Panc1 (cell line): ENCODE measurements at regions not wholly inside any gene's neighbourhood (a gene's known extent, or its start where the extent isn't known, plus 50 kb on each side); places are given as distances from the start of the nearest gene placed in this dataset.
A peak's percentile ranks its signal among the peaks of the same experiment; 100 is the strongest.

Experiments used
- ATAC-seq: fragments of 200-7000 bp; cut with Tn5 transposase; 2 replicates; pipeline ENCODE4 v1.9.1; 2020; ENCODE audit warnings: mild to moderate bottlenecking, moderate library complexity
- BruUV-seq: library from RNA; stranded (reverse); fragments of 400-500 nt; replicated peaks from 2 replicates; lab custom pipeline; 2021; lab: Mats Ljungman, UMichigan
- CTCF ChIA-PET: fragments of 300-600 bp; sonication (Branson Sonifier 250); formaldehyde crosslinking; loops from one replicate; lab custom pipeline; 2022; ENCODE audit warnings: antibody characterized with exemption; lab: Charles Lee
- POLR2A ChIA-PET: fragments of 300-600 bp; sonication (Branson Sonifier 250); formaldehyde crosslinking; loops from one replicate; lab custom pipeline; 2022; ENCODE audit warnings: antibody characterized with exemption; lab: Charles Lee
- DNase-seq: peaks from one replicate; pipeline ENCODE4 v3.0.0-alpha.2; 2010; ENCODE audit warnings: low read depth, low spot score
- H3K27ac ChIP-seq: 2 replicates; pipeline ENCODE4 v1.5.1; 2011; ENCODE audit warnings: mild to moderate bottlenecking, low read length, inconsistent platforms
- H3K27me3 ChIP-seq: fragments of 200-500 bp; sonication (Bioruptor generic); 2 replicates; pipeline ENCODE4 v1.6.0; 2014; ENCODE audit warnings: low read length, inconsistent platforms; ENCODE audit not compliant: control insufficient read depth, insufficient read depth
- H3K36me3 ChIP-seq: fragments of 200-500 bp; sonication (Bioruptor generic); 2 replicates; pipeline ENCODE4 v1.5.1; 2014; ENCODE audit warnings: inconsistent platforms, mild to moderate bottlenecking, low read length, moderate library complexity; ENCODE audit not compliant: control insufficient read depth, insufficient read depth
- H3K4me1 ChIP-seq: 2 replicates; pipeline ENCODE4 v1.5.1; 2011; ENCODE audit warnings: inconsistent platforms, mild to moderate bottlenecking, low read length, moderate library complexity; ENCODE audit not compliant: control insufficient read depth, insufficient read depth
- H3K4me3 ChIP-seq, 2 experiments: 2 replicates each; pipeline ENCODE4 v1.5.1; 2011 to 2012; ENCODE audit warnings: low read depth in 2 of 2, low read length in 2 of 2, mild to moderate bottlenecking in 2 of 2, inconsistent platforms in 1 of 2, moderate library complexity in 1 of 2
- H3K9me3 ChIP-seq: fragments of 200-500 bp; sonication (Bioruptor generic); 2 replicates; pipeline ENCODE4 v1.5.1; 2014; ENCODE audit warnings: low read depth, mild to moderate bottlenecking, inconsistent platforms, low read length, moderate library complexity; ENCODE audit not compliant: control insufficient read depth, insufficient read depth
- CTCF ChIP-seq: fragments of 450-650 bp; IDR thresholded peaks from 2 replicates; pipeline ENCODE4 v1.5.1; 2017; ENCODE audit warnings: mild to moderate bottlenecking
- POLR2AphosphoS5 ChIP-seq: IDR thresholded peaks from 2 replicates; pipeline ENCODE4 v1.6.1; 2012; ENCODE audit warnings: mild to moderate bottlenecking, low read depth, low read length, moderate library complexity
- REST ChIP-seq, 2 experiments: IDR thresholded peaks; 2 replicates each; pipeline ENCODE4 v1.6.1; 2011 to 2012; ENCODE audit warnings: low read depth in 2 of 2, control low read depth in 1 of 2, low read length in 1 of 2, mild to moderate bottlenecking in 1 of 2, moderate library complexity in 1 of 2; ENCODE audit not compliant: insufficient read depth in 1 of 2
- SIN3A ChIP-seq: IDR thresholded peaks from 2 replicates; pipeline ENCODE4 v1.6.1; 2012; ENCODE audit warnings: low read depth, mild to moderate bottlenecking, low read length, moderate library complexity, borderline replicate concordance; ENCODE audit not compliant: insufficient read depth
- TCF7L2 ChIP-seq: IDR thresholded peaks from 2 replicates; pipeline ENCODE4 v1.6.1; 2011; ENCODE audit warnings: mild to moderate bottlenecking, low read depth, low read length, inconsistent platforms
- in situ Hi-C: cut with HindIII; loops from 2 replicates; pipeline ENCODE4 v1.10.0; 2016; ENCODE audit warnings: low sequenced_read_pairs, low pct_unique_long_range_greater_than_20kb
- intact Hi-C: fragments of 100-400 bp; cut with micrococcal nuclease; formaldehyde crosslinking; loops from one replicate; pipeline ENCODE4 v1.10.0; 2022; ENCODE audit not compliant: unreplicated experiment

- no peak for ATAC-seq
- no peak for DNase-seq
- no peak for TF ChIP-seq CTCF
- TF ChIP-seq TCF7L2, result no peak
- TF ChIP-seq REST (IDR thresholded peaks at IDR 0.05; ENCODE audit: insufficient read depth in 1 of 2, low read depth in 2 of 2, low read length in 1 of 2), result no peak
- TF ChIP-seq SIN3A, result no peak
- no peak for TF ChIP-seq POLR2AphosphoS5
- no peaks in the 10 kb centered on the region for H3K9me3 ChIP-seq
- H3K4me1 ChIP-seq, result no peaks in the 10 kb centered on the region
- H3K27me3 ChIP-seq, result no peaks in the 10 kb centered on the region
- no peak overlapping the region for H3K4me3 ChIP-seq
- in situ Hi-C loops (no loop called here), intact Hi-C loops (no loop called here)
- ChIA-PET CTCF (no interaction called here), POLR2A (no interaction called here)
- BruUV-seq, result no TSS peak
- no peak overlapping the region for H3K27ac ChIP-seq
- no peaks in the 10 kb centered on the region for H3K36me3 ChIP-seq
Observed at GRCh38 chr18:65093346-65093745, 657.5 kb upstream of the CDH7 start.

GRCh38 chr18:65091744-65092329 lies 659.0 kb upstream of the CDH7 start:
- TF ChIP-seq SIN3A, result no peak
- TF ChIP-seq POLR2AphosphoS5, result no peak
- peak; percentile 37; the same call in 1 of the 2 replicates for TF ChIP-seq CTCF
- no peak for TF ChIP-seq REST (IDR thresholded peaks at IDR 0.05; ENCODE audit: insufficient read depth in 1 of 2, low read depth in 2 of 2, low read length in 1 of 2)
- no peak for TF ChIP-seq TCF7L2
- DNase-seq (peak; percentile 22), ATAC-seq (no peak)
- Histone ChIP-seq H3K36me3 (no peaks in the 10 kb centered on the region), H3K4me3 (no peak overlapping the region), H3K27me3 (no peaks in the 10 kb centered on the region), H3K9me3 (no peaks in the 10 kb centered on the region), H3K4me1 (no peaks in the 10 kb centered on the region), H3K27ac (no peak overlapping the region)
- no TSS peak for BruUV-seq
- ChIA-PET CTCF (interaction anchor here (0.7 kb wide), 1 partner anchor 692 kb away, joined by 5 read pairs; no protein-coding TSS in a partner anchor), POLR2A (no interaction called here)
- intact Hi-C loops (no loop called here), in situ Hi-C loops (no loop called here)
